OCI-LY7 (cell line): ENCODE measurements at regions not wholly inside any gene's neighbourhood (a gene's known extent, or its start where the extent isn't known, plus 50 kb on each side); places are given as distances from the start of the nearest gene placed in this dataset.

Source experiments
- CTCF ChIP-seq: fragments of 200-600 bp; sonication (generic); conservative IDR thresholded peaks from 2 replicates; pipeline ENCODE4 v1.5.1; 2014; ENCODE audit warnings: mild to moderate bottlenecking, antibody characterized with exemption, low read length, moderate library complexity, mixed read lengths
- EZH2phosphoT487 ChIP-seq: fragments of 200-600 bp; sonication (generic); IDR thresholded peaks from 2 replicates; pipeline ENCODE4 v1.6.1; 2018; ENCODE audit warnings: low read depth, borderline replicate concordance, mild to moderate bottlenecking, mixed run types, antibody characterized with exemption, low read length, moderate library complexity, mixed read lengths

- no peak for TF ChIP-seq CTCF
- TF ChIP-seq EZH2phosphoT487 = no peak
Measured at GRCh38 chrX:69357317-69357716, 146.8 kb upstream of the NALF2 start.
